ENCODE measurements at regions not wholly inside any gene's neighbourhood (a gene's known extent, or its start where the extent isn't known, plus 50 kb on each side); places are given as distances from the start of the nearest gene placed in this dataset.
"Not testable (repeated sequence)": the region's sequence is repeated elsewhere in the genome, so short reads cannot be mapped to it uniquely, and the experiment has no call there.

GRCh38 chrX:42832764-42833549 lies 55.0 kb upstream of the PPP1R2C start:
- no CpG with 5 or more reads among the region's 5 CpGs for WGBS, 2 donors (ENCODE audit: extremely low coverage in 2 of 2, insufficient read length in 2 of 2, insufficient replicate concordance in 1 of 2)
- no peak overlapping the region for H3K14ac ChIP-seq (ENCODE audit: low read length)
- H3K36me3 ChIP-seq (replicated peaks in 1 of 2; ENCODE audit: control insufficient read depth in 2 of 2, insufficient read depth in 2 of 2, low read length in 2 of 2), result no peaks in the 10 kb centered on the region
- H3K27me3 ChIP-seq (ENCODE audit: control insufficient read depth in 3 of 3, insufficient read depth in 3 of 3, low read depth in 1 of 3, low read length in 3 of 3), result no peaks in the 10 kb centered on the region
- H3K79me1 ChIP-seq (ENCODE audit: low read depth, low read length), result no peaks in the 10 kb centered on the region
- H4K8ac ChIP-seq (ENCODE audit: low read depth, low read length), result no peak overlapping the region
- H2BK12ac ChIP-seq (ENCODE audit: low read length), result no peak overlapping the region
- H3K4me3 ChIP-seq (ENCODE audit: low read length in 2 of 2), result no peak overlapping the region
- no peak overlapping the region for H2BK15ac ChIP-seq (ENCODE audit: low read length)
- H3K18ac ChIP-seq (ENCODE audit: low read length), result no peak overlapping the region
- no peak overlapping the region for H2AK5ac ChIP-seq (ENCODE audit: low read depth, low read length)
- H2AFZ ChIP-seq (ENCODE audit: low read length), result no peak overlapping the region
- H3K4ac ChIP-seq (ENCODE audit: low read length), result no peak overlapping the region
- no peak overlapping the region for H4K91ac ChIP-seq (ENCODE audit: low read depth, low read length, poor library complexity)
- no peak for DNase-seq (ENCODE audit: low spot score)
- H3K9ac ChIP-seq (ENCODE audit: low read depth, low read length, poor library complexity), result no peak overlapping the region
- no peaks in the 10 kb centered on the region for H3K9me3 ChIP-seq (replicated peaks in 1 of 2; ENCODE audit: control insufficient read depth in 2 of 2, insufficient read depth in 1 of 2, low read depth in 1 of 2, low read length in 2 of 2)
- no peak overlapping the region for H3K4me2 ChIP-seq (ENCODE audit: insufficient read depth, low read length, poor library complexity, severe bottlenecking)
- H2BK120ac ChIP-seq (ENCODE audit: low read depth, low read length), result no peak overlapping the region
- H2BK5ac ChIP-seq (ENCODE audit: low read length), result no peak overlapping the region
- H3K4me1 ChIP-seq (ENCODE audit: control insufficient read depth in 2 of 2, insufficient read depth in 1 of 2, low read depth in 1 of 2, low read length in 2 of 2), result no peaks in the 10 kb centered on the region
- H3K23ac ChIP-seq (ENCODE audit: low read depth, low read length, poor library complexity), result no peak overlapping the region
- no peak overlapping the region for H3K27ac ChIP-seq (replicated peaks; ENCODE audit: low read length)

GRCh38 chrX:42833550-42833940 lies 55.6 kb upstream of the PPP1R2C start:
- WGBS, 2 donors (ENCODE audit: extremely low coverage in 2 of 2, insufficient read length in 2 of 2, insufficient replicate concordance in 1 of 2), result no CpG with 5 or more reads among the region's 4 CpGs
- not testable (repeated sequence) for H3K27me3 ChIP-seq (ENCODE audit: control insufficient read depth in 3 of 3, insufficient read depth in 3 of 3, low read depth in 1 of 3, low read length in 3 of 3); H3K9me3 ChIP-seq (replicated peaks in 1 of 2; ENCODE audit: control insufficient read depth in 2 of 2, insufficient read depth in 1 of 2, low read depth in 1 of 2, low read length in 2 of 2); H2BK120ac ChIP-seq (ENCODE audit: low read depth, low read length); H2AK5ac ChIP-seq (ENCODE audit: low read depth, low read length); H2AFZ ChIP-seq (ENCODE audit: low read length); H3K79me1 ChIP-seq (ENCODE audit: low read depth, low read length); H4K91ac ChIP-seq (ENCODE audit: low read depth, low read length, poor library complexity); H2BK12ac ChIP-seq (ENCODE audit: low read length); H3K9ac ChIP-seq (ENCODE audit: low read depth, low read length, poor library complexity); H3K36me3 ChIP-seq (replicated peaks in 1 of 2; ENCODE audit: control insufficient read depth in 2 of 2, insufficient read depth in 2 of 2, low read length in 2 of 2); H3K4me1 ChIP-seq (ENCODE audit: control insufficient read depth in 2 of 2, insufficient read depth in 1 of 2, low read depth in 1 of 2, low read length in 2 of 2); DNase-seq (ENCODE audit: low spot score); H3K27ac ChIP-seq (replicated peaks; ENCODE audit: low read length); H3K4me2 ChIP-seq (ENCODE audit: insufficient read depth, low read length, poor library complexity, severe bottlenecking); H2BK15ac ChIP-seq (ENCODE audit: low read length); H3K18ac ChIP-seq (ENCODE audit: low read length); H3K4ac ChIP-seq (ENCODE audit: low read length); H4K8ac ChIP-seq (ENCODE audit: low read depth, low read length); H3K4me3 ChIP-seq (ENCODE audit: low read length in 2 of 2); H2BK5ac ChIP-seq (ENCODE audit: low read length); H3K14ac ChIP-seq (ENCODE audit: low read length); H3K23ac ChIP-seq (ENCODE audit: low read depth, low read length, poor library complexity)

GRCh38 chrX:42837101-42837726 lies 59.3 kb upstream of the PPP1R2C start:
- Histone ChIP-seq H2AK5ac (ENCODE audit: low read depth, low read length) (no peak overlapping the region), H4K8ac (ENCODE audit: low read depth, low read length) (no peak overlapping the region), H3K36me3 (replicated peaks in 1 of 2; ENCODE audit: control insufficient read depth in 2 of 2, insufficient read depth in 2 of 2, low read length in 2 of 2) (no peaks in the 10 kb centered on the region), H3K79me1 (ENCODE audit: low read depth, low read length) (no peaks in the 10 kb centered on the region), H3K4me2 (ENCODE audit: insufficient read depth, low read length, poor library complexity, severe bottlenecking) (no peak overlapping the region), H3K27me3 (ENCODE audit: control insufficient read depth in 3 of 3, insufficient read depth in 3 of 3, low read depth in 1 of 3, low read length in 3 of 3) (no peaks in the 10 kb centered on the region), H2BK15ac (ENCODE audit: low read length) (no peak overlapping the region), H3K4ac (ENCODE audit: low read length) (no peak overlapping the region), H2AFZ (ENCODE audit: low read length) (no peak overlapping the region), H3K4me1 (ENCODE audit: control insufficient read depth in 2 of 2, insufficient read depth in 1 of 2, low read depth in 1 of 2, low read length in 2 of 2) (no peaks in the 10 kb centered on the region), H3K14ac (ENCODE audit: low read length) (no peak overlapping the region), H3K9ac (ENCODE audit: low read depth, low read length, poor library complexity) (no peak overlapping the region), H2BK12ac (ENCODE audit: low read length) (no peak overlapping the region), H3K23ac (ENCODE audit: low read depth, low read length, poor library complexity) (no peak overlapping the region), H3K27ac (replicated peaks; ENCODE audit: low read length) (no peak overlapping the region), H3K18ac (ENCODE audit: low read length) (no peak overlapping the region), H4K91ac (ENCODE audit: low read depth, low read length, poor library complexity) (no peak overlapping the region), H3K9me3 (replicated peaks in 1 of 2; ENCODE audit: control insufficient read depth in 2 of 2, insufficient read depth in 1 of 2, low read depth in 1 of 2, low read length in 2 of 2) (no peaks in the 10 kb centered on the region), H3K4me3 (ENCODE audit: low read length in 2 of 2) (no peak overlapping the region), H2BK120ac (ENCODE audit: low read depth, low read length) (no peak overlapping the region), H2BK5ac (ENCODE audit: low read length) (no peak overlapping the region)
- no CpG with 5 or more reads among the region's 4 CpGs for WGBS, 2 donors (ENCODE audit: extremely low coverage in 2 of 2, insufficient read length in 2 of 2, insufficient replicate concordance in 1 of 2)
- no peak for DNase-seq (ENCODE audit: low spot score)

- Histone ChIP-seq H2BK5ac (ENCODE audit: low read length) (no peak overlapping the region), H3K23ac (ENCODE audit: low read depth, low read length, poor library complexity) (no peak overlapping the region), H3K4ac (ENCODE audit: low read length) (no peak overlapping the region), H3K9me3 (replicated peaks in 1 of 2; ENCODE audit: control insufficient read depth in 2 of 2, insufficient read depth in 1 of 2, low read depth in 1 of 2, low read length in 2 of 2) (no peaks in the 10 kb centered on the region), H3K27me3 (ENCODE audit: control insufficient read depth in 3 of 3, insufficient read depth in 3 of 3, low read depth in 1 of 3, low read length in 3 of 3) (no peaks in the 10 kb centered on the region), H4K91ac (ENCODE audit: low read depth, low read length, poor library complexity) (no peak overlapping the region), H3K14ac (ENCODE audit: low read length) (no peak overlapping the region), H3K36me3 (replicated peaks in 1 of 2; ENCODE audit: control insufficient read depth in 2 of 2, insufficient read depth in 2 of 2, low read length in 2 of 2) (no peaks in the 10 kb centered on the region), H3K9ac (ENCODE audit: low read depth, low read length, poor library complexity) (no peak overlapping the region), H2AFZ (ENCODE audit: low read length) (no peak overlapping the region), H3K4me2 (ENCODE audit: insufficient read depth, low read length, poor library complexity, severe bottlenecking) (no peak overlapping the region), H2BK15ac (ENCODE audit: low read length) (no peak overlapping the region), H2BK12ac (ENCODE audit: low read length) (no peak overlapping the region), H3K27ac (replicated peaks; ENCODE audit: low read length) (no peak overlapping the region), H4K8ac (ENCODE audit: low read depth, low read length) (no peak overlapping the region), H2AK5ac (ENCODE audit: low read depth, low read length) (no peak overlapping the region), H3K4me1 (ENCODE audit: control insufficient read depth in 2 of 2, insufficient read depth in 1 of 2, low read depth in 1 of 2, low read length in 2 of 2) (no peaks in the 10 kb centered on the region), H3K79me1 (ENCODE audit: low read depth, low read length) (no peaks in the 10 kb centered on the region), H2BK120ac (ENCODE audit: low read depth, low read length) (no peak overlapping the region), H3K18ac (ENCODE audit: low read length) (no peak overlapping the region), H3K4me3 (ENCODE audit: low read length in 2 of 2) (no peak overlapping the region)
- DNase-seq (ENCODE audit: low spot score), result no peak
These were observed 59.8 kb upstream of the PPP1R2C start for GRCh38 chrX:42837747-42838146.
